SJSA1 (cell line): ENCODE measurements at regions not wholly inside any gene's neighbourhood (a gene's known extent, or its start where the extent isn't known, plus 50 kb on each side); places are given as distances from the start of the nearest gene placed in this dataset.

Experiments used
- DNase-seq, 2 experiments: peaks; one replicate each; pipeline ENCODE4 v3.0.0-alpha.2; 2015 to 2020; ENCODE audit warnings: low spot score in 2 of 2, low read depth in 1 of 2
- H3K27ac ChIP-seq: fragments of 250-450 bp; sonication (Bioruptor Pico); 2 replicates; pipeline ENCODE4 v1.5.1; 2020; ENCODE audit warnings: mild to moderate bottlenecking, moderate library complexity
- H3K27me3 ChIP-seq: fragments of 250-450 bp; sonication (Bioruptor Pico); replicated peaks from 2 replicates; pipeline ENCODE4 v1.5.1; 2020; ENCODE audit warnings: mild to moderate bottlenecking, moderate library complexity
- H3K36me3 ChIP-seq: fragments of 250-450 bp; sonication (Bioruptor Pico); 2 replicates; pipeline ENCODE4 v1.5.1; 2020; ENCODE audit warnings: mild to moderate bottlenecking
- H3K4me1 ChIP-seq: fragments of 250-450 bp; sonication (Bioruptor Pico); replicated peaks from 2 replicates; pipeline ENCODE4 v1.6.1; 2021; ENCODE audit warnings: mild to moderate bottlenecking
- H3K4me3 ChIP-seq: fragments of 250-450 bp; sonication (Bioruptor Pico); 2 replicates; pipeline ENCODE4 v1.5.1; 2020; ENCODE audit warnings: mild to moderate bottlenecking
- H3K9me3 ChIP-seq: fragments of 250-450 bp; sonication (Bioruptor Pico); replicated peaks from 2 replicates; pipeline ENCODE4 v1.5.1; 2020; ENCODE audit warnings: mild to moderate bottlenecking

DNA sequence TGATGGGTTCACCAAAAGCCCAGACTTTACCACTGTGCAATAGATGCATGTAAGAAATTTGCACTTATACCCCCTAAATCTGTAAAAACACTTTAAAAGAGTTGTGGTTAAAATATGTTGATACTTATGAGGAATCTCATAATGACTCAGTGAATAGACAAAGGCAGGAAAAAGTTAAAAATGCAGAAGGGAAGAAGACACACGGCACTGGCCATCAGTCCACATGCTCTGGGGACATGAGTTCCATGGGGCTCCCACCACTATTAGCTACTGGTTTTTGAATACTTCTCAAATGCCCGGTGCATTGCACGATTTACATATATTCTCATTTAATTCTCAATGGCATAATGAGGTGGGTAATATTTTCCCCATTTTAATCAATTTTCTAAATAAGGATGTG lies 59.3 kb upstream of the BLID start:
- H3K4me1 ChIP-seq: peaks cover 77% of the 10 kb centered on the region
- peak in 1 of 2 experiments; percentile 31 for DNase-seq

GRCh38 chr11:122173587-122173986 lies 57.6 kb upstream of the BLID start:
- Histone ChIP-seq H3K27ac (no peak overlapping the region), H3K4me3 (no peak overlapping the region), H3K36me3 (peaks cover 26% of the 10 kb centered on the region; the same call in 1 of the 2 replicates), H3K4me1 (peaks cover 65% of the 10 kb centered on the region), H3K9me3 (no peaks in the 10 kb centered on the region), H3K27me3 (no peaks in the 10 kb centered on the region)
- DNase-seq: no peak

More for the DNA sequence above, 59.3 kb upstream of the BLID start:
- Histone ChIP-seq H3K36me3 (peaks cover 21% of the 10 kb centered on the region; the same call in 1 of the 2 replicates), H3K4me3 (no peak overlapping the region), H3K27me3 (no peaks in the 10 kb centered on the region), H3K9me3 (no peaks in the 10 kb centered on the region), H3K27ac (peak overlapping the region; percentile 50)

DNA sequence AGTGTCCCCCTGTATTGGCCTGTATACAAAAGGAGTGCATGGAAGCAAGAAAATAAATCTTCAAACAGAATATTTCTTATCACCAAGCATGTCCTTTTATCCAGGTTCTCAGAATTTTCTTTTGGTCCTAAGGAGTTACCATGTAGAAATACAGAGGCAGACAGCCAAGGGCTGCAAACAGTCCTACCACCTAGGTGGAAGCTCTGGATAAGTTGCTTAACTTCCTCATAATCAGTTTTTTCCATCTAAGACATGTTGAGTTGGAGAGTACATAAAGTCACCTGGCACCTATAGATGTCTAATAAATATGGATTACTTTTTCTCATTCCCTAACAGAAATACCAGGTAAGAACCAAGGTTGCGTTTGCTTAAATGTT lies 57.0 kb upstream of the BLID start:
- Histone ChIP-seq H3K4me1 (peaks cover 62% of the 10 kb centered on the region), H3K36me3 (peaks cover 26% of the 10 kb centered on the region; the same call in 1 of the 2 replicates), H3K27me3 (no peaks in the 10 kb centered on the region), H3K9me3 (no peaks in the 10 kb centered on the region), H3K27ac (no peak overlapping the region), H3K4me3 (no peak overlapping the region)
- DNase-seq: no peak

- Histone ChIP-seq H3K27ac (0 out of 2 replicates have a peak overlapping the region, but pooled peaks have one; percentile 5), H3K9me3 (no peaks in the 10 kb centered on the region), H3K36me3 (peaks cover 25% of the 10 kb centered on the region; the same call in 1 of the 2 replicates), H3K4me3 (no peak overlapping the region), H3K4me1 (peaks cover 61% of the 10 kb centered on the region), H3K27me3 (no peaks in the 10 kb centered on the region)
- DNase-seq: peak in 1 of 2 experiments; percentile 14
Observed at GRCh38 chr11:122172352-122173073, 56.5 kb upstream of the BLID start.

DNA sequence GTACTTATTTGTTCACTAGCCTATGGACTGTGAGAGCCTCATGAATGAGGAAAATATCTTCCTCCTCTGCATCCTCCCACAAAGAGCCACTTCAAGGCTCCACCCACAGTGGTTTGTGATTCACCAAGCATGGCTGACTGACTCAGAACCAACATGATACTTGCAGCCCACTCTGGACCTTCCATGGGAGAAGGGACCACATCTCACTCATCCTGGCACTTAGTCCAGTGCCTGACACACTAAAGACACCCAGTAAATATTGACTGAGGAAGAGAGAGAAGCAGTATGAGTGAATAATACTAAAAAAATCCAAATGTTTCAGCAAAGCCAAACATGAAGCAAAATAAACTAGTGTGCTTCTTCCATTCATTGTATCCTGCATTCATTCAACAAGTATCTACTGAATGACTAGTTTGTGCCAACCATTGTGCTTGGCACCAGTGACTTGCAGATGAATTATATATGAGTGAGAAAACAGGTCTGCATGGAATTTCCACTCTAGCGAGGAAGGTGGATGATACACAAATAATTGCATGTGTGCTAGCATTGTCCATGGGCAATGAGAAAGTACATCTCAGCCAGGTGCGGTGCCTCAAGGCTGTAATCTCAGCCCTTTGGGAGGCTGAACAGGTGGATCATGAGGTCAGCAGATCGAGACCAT lies 54.9 kb upstream of the BLID start:
- peak; percentile 62 to 78 for DNase-seq
- H3K27ac ChIP-seq: no peak overlapping the region
- H3K27me3 ChIP-seq: no peaks in the 10 kb centered on the region
- H3K4me3 ChIP-seq: no peak overlapping the region
- H3K4me1 ChIP-seq: peaks cover 60% of the 10 kb centered on the region
- H3K36me3 ChIP-seq: peaks cover 11% of the 10 kb centered on the region
- H3K9me3 ChIP-seq: no peaks in the 10 kb centered on the region

DNA sequence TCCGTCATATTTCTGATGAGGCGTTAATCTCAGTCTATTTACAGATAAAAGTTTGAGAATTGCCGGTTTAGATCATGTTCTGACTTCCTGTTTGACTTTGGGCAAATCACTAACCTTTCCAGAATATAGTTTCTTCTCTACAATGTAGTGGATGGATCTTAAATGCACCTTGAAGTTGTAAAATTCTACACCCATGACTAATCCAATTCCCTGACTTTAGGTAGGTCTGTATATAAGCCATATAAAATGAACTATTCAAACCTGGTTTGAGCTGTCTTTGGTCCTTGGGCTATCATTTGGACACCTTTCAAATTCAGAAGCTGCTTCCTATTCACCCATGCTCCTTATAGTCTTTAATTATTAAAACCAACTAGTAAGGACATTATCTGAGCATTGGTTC lies 52.2 kb upstream of the BLID start:
- H3K4me1 ChIP-seq: peaks cover 56% of the 10 kb centered on the region
- no peak for DNase-seq
- H3K27me3 ChIP-seq: no peaks in the 10 kb centered on the region
- H3K4me3 ChIP-seq: no peak overlapping the region
- H3K27ac ChIP-seq: no peak overlapping the region
- no peaks in the 10 kb centered on the region for H3K9me3 ChIP-seq
- H3K36me3 ChIP-seq: peaks cover 6% of the 10 kb centered on the region

DNA sequence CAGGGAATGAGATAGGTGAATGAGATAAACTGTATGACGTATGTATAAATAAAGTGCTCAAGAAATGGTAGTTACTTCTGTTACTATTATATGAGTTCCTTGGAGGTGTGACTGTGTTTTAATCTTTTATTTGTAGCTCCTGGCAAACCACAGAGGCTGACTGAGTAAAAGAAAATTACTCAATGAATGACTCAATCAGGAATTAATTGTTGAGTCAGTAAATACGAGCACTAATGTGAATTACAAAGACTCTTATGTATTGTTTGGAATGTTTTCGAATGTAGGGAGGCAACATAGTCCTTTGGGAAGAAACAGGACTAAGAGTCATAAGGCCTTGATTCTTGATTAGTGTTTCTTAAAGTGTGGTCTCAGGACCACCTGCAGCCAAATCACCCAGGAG lies 51.1 kb upstream of the BLID start:
- Histone ChIP-seq H3K9me3 (no peaks in the 10 kb centered on the region), H3K27me3 (no peaks in the 10 kb centered on the region), H3K4me1 (peaks cover 47% of the 10 kb centered on the region), H3K4me3 (no peak overlapping the region), H3K27ac (peak overlapping the region; percentile 61), H3K36me3 (peaks cover 6% of the 10 kb centered on the region)
- DNase-seq: peak in 1 of 2 experiments; percentile 26

- peaks cover 6% of the 10 kb centered on the region for H3K36me3 ChIP-seq
- no peak for DNase-seq
- H3K4me3 ChIP-seq: no peak overlapping the region
Observed at GRCh38 chr11:122165607-122166371, 49.8 kb upstream of the BLID start.

More at GRCh38 chr11:122165607-122166371, 49.8 kb upstream of the BLID start:
- peaks cover 46% of the 10 kb centered on the region for H3K4me1 ChIP-seq
- no peak overlapping the region for H3K27ac ChIP-seq
- no peaks in the 10 kb centered on the region for H3K9me3 ChIP-seq
- no peaks in the 10 kb centered on the region for H3K27me3 ChIP-seq
